Sciatic nerve (tissue), 2 donors: ENCODE measurements at regions not wholly inside any gene's neighbourhood (a gene's known extent, or its start where the extent isn't known, plus 50 kb on each side); places are given as distances from the start of the nearest gene placed in this dataset.
"Not testable (repeated sequence)": the region's sequence is repeated elsewhere in the genome, so short reads cannot be mapped to it uniquely, and the experiment has no call there.

Experiments used
- ATAC-seq: fragments of 200-7000 bp; cut with Tn5 transposase; one replicate; pipeline ENCODE4 v1.9.1; 2020; ENCODE audit warnings: mild to moderate bottlenecking, moderate library complexity
- DNase-seq: peaks from one replicate; pipeline ENCODE4 v3.0.0-alpha.2; 2020; ENCODE audit warnings: low spot score
- intact Hi-C: fragments of 100-400 bp; cut with DNase I; formaldehyde crosslinking; loops from one replicate; pipeline ENCODE4 v1.14.2; 2022
- donor health status: DM: no; HTN: no; CAD: no.
- donor health status: DM: no; HTN: no; CAD: no.

DNA sequence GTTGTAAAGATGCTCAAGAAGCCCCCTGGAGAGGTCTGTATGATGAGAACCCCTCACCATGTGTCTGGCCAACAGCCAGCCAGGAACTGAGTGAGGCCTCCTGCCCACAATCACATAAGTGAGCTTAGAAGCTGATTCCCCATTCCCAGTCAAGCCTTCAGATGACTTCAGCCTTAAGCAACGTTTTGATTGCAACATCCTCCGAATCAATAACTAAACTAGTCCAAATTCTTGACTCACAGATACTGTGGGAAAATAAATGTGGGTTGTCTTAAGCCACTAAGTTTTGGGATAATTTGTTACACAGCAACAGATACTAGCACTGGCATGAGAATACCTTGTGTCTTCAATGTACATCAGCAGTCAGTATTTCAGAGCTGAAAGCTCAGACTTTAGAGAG is 54.5 kb upstream of the HS3ST4 start:
- intact Hi-C loops, result no loop called here
- ATAC-seq (no peak), DNase-seq (no peak)

DNA sequence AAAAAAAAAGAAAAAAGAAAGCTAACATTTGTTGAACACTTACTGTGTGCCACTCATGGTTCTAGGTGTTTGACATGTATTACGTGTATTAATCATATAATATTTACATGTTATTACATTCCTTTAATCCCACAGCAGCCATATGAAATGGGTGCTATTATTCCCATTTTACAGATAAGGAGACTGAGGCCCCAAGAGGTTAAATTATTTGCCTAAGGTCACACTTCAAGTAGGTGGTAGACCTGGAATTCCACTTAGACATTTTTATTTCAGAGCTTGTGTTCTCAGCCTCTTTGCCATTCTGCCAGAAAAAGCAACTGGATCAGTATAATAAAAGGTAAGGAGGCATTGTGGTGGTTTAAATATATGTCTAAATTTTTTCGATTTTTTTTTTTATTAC is 55.1 kb upstream of the HS3ST4 start:
- ATAC-seq, result no peak
- DNase-seq, result no peak
- intact Hi-C loops, result no loop called here

DNA sequence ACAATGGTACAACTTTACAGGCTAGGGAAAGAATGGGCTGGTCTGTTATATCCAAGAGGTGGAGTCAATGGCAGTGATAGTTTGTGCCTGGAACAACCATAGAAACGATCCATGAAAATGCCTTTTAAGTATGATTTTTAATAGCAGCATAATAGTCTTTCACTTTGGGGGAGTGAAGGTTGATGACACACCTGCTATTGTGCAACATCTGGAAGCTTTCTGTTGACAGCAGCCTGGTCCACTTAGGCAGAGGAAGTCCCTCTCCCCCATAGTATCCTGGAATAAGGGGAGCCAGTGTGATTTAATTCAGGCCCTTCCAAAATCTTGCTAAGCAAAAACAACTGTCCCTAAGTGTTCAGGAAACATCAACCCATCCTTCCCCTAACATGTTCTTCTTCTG is 56.3 kb upstream of the HS3ST4 start:
- no peak for ATAC-seq
- no peak for DNase-seq
- intact Hi-C loops, result no loop called here

DNA sequence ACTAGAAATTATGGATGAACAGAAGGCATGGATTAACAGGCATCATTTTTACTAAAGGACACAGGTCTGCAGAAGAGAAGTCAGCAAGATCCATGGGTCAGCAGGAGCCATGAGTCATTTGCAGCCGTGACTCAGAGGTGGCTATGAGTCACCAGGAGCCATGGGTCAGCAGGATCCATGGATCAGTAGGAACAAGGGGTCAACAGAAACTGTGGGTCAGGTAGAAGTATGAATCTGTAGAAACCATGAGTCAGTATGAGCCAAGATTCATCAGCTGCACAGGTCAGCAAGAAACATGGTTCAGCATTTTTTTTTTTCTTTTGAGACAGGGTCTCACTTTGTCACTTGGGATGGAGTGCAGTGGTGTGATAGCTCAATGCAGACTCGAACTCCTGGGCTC is 58.2 kb upstream of the HS3ST4 start:
- intact Hi-C loops, result no loop called here
- ATAC-seq (no peak), DNase-seq (no peak)

- DNase-seq, result no peak
- ATAC-seq, result no peak
- intact Hi-C loops, result no loop called here
These were observed 63.0 kb upstream of the HS3ST4 start for GRCh38 chr16:25628766-25629165.

GRCh38 chr16:25627641-25628040 is 64.1 kb upstream of the HS3ST4 start:
- intact Hi-C loops, result no loop called here
- no peak for DNase-seq
- ATAC-seq, result no peak

- ATAC-seq, result no peak
- no peak for DNase-seq
- intact Hi-C loops, result no loop called here
These were observed 65.6 kb upstream of the HS3ST4 start for GRCh38 chr16:25626172-25626571.

GRCh38 chr16:25625620-25626019 is 66.1 kb upstream of the HS3ST4 start:
- intact Hi-C loops, result no loop called here
- DNase-seq (no peak), ATAC-seq (no peak)

DNA sequence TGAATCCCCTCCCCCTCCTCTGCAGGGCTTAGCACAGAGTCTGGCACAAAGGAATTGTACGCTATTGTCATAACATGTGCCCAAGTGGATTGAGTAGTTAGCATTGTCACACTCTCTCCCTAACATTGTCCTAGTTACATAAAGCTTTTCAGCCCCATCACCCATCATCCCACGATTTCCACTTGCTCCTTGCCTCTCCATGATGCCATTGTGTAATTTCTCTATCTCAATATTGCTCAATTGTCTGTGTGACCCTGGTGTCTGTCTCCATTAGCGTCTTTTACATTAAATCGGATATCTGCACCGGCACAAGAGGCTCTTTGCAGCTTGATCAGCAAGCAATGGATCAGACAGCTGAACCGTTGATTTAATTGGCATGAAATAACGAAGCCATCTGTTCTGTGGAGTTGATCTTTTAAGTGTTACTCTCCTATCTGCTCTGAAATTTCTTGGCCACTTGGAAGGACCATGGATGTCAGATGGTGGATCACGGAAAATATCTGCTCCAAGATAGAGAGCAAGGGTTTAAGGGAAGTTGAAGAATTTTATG is 77.0 kb upstream of the HS3ST4 start:
- ATAC-seq, result no peak
- no peak for DNase-seq
- intact Hi-C loops, result no loop called here

DNA sequence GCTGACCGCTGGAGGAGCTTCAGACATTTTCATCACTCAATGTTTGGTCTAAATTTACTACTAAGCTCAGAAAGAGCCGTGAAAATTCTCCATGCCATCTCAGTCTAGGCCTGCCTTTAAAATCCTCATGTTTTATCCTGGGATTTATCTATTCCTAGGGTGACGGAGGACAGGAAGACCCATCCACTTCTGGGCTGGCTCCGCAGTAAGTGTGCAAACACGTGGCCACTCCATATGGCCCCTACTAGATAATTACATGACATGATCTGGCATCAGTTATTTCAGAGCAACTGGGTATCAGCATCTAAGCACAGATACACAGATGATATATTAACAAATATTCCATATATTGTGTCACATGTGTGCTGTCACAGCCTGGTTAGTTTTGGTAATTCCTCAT is 77.8 kb upstream of the HS3ST4 start:
- DNase-seq (no peak), ATAC-seq (no peak)
- intact Hi-C loops, result no loop called here

GRCh38 chr16:25608002-25608401 is 83.8 kb upstream of the HS3ST4 start:
- ATAC-seq (no peak), DNase-seq (no peak)
- intact Hi-C loops, result no loop called here

DNA sequence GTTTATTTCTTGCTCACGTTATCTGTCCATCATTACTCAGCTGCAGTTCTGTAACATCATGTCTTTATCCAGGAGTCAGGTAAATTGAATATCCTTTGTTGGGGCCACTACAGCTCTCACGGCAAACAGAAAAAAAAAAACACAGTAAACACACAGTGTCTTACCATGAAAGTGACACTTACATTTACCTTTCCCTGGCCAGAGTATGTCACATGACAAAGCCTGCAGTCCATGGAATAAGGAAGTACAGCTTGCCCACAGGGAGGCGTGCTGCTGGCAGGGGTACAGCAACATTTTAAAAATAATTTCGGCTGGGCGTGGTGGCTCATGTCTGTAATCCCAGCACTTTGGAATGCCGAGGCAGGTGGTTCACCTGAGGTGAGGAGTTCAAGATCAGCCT is 85.7 kb upstream of the HS3ST4 start:
- ATAC-seq (no peak), DNase-seq (no peak)
- intact Hi-C loops, result no loop called here

GRCh38 chr16:25605381-25605780 is 86.4 kb upstream of the HS3ST4 start:
- no peak for ATAC-seq

GRCh38 chr16:25601306-25601705 is 90.5 kb upstream of the HS3ST4 start:
- ATAC-seq, intact Hi-C loops, DNase-seq: not testable (repeated sequence)

More at GRCh38 chr16:25605381-25605780, 86.4 kb upstream of the HS3ST4 start:
- DNase-seq, result no peak
- intact Hi-C loops, result no loop called here

GRCh38 chr16:25596194-25596593 is 95.6 kb upstream of the HS3ST4 start:
- no peak for ATAC-seq
- DNase-seq, result no peak
- intact Hi-C loops, result no loop called here

DNA sequence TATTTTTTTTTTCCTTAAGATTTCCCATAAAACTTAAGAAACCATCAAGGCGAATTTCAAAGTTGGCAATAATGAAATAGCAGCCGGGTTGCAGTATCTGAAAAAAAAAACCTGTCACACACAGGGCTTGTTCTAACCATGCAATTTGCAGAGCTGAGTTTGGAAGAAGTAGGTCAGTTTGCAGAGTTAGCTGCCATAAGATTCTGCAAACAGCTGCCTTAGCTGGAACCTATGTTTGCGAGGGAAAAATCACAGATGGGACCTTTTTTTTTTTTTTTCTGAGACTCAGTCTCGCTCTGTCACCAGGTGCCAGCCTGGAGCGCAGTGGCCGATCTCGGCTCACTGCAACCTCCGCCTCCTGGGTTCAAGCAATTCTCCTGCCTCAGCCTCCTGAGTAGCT is 98.5 kb upstream of the HS3ST4 start:
- no peak for DNase-seq
- no peak for ATAC-seq
- intact Hi-C loops, result no loop called here

- intact Hi-C loops, result no loop called here
- ATAC-seq, result no peak
- DNase-seq, result no peak
These were observed 104.0 kb upstream of the HS3ST4 start for GRCh38 chr16:25587783-25588182.

DNA sequence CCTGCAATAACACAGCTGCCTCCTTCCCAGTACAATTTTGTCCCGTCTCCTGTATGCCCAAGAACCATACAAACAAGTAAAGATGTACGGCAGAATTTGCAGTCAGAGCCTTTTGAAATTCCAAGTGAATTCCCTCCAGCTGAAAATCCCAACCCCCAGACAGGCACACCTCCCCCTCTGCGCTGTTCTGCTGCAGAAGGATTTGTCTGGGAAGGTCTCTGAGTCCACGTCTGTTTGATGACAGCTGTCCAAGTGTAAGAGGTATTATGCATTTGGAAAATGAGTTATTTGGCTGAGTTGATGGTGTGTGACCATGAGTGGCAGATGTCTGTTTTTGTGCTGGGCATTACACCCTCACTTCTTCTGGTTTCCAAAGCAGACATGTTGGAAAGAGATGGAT is 104.9 kb upstream of the HS3ST4 start:
- ATAC-seq, result no peak
- intact Hi-C loops, result no loop called here
- no peak for DNase-seq

DNA sequence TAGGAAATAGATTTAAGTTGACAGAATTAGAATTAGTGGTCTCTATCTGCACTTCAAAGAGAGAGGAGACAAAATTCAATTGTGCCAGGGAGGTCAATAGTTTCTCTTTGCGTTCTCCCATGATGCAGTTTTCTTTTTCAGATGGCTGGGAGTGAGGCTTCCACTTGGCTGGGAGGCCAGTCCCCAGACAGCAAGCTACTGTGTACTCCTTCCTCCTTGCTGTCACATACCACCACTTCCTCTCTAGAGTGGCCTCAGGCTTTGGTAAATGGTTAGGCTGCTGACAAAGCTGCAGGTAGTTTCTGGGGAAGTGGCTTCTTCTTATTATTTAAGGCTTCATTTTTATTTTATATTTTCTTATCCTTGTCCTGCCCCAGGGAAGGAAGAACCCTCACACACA is 106.2 kb upstream of the HS3ST4 start:
- ATAC-seq (no peak), DNase-seq (no peak)
- intact Hi-C loops, result no loop called here

DNA sequence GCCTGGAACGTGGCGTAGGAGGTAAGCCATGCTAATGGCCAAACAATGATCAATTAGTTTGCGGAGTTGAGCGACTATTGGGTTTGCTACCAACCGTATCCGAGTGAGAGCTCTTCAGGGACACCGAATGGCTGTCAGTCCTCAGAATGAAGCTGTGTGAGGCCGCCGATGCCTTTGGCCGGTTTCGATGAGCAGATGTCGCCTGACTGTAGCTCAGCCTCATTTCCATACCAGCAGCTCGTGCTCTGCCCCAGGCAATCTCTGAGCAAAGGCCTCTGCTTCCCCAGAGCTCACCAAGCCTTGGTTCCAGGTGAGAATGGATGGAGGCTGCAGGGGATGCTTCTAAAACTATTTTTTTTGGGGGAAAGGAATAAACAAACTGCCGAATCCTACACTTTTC is 111.7 kb upstream of the HS3ST4 start:
- DNase-seq (no peak), ATAC-seq (no peak)
- intact Hi-C loops, result no loop called here

GRCh38 chr16:25575363-25575762 is 116.4 kb upstream of the HS3ST4 start:
- no peak for DNase-seq
- ATAC-seq, result no peak
- intact Hi-C loops, result no loop called here

DNA sequence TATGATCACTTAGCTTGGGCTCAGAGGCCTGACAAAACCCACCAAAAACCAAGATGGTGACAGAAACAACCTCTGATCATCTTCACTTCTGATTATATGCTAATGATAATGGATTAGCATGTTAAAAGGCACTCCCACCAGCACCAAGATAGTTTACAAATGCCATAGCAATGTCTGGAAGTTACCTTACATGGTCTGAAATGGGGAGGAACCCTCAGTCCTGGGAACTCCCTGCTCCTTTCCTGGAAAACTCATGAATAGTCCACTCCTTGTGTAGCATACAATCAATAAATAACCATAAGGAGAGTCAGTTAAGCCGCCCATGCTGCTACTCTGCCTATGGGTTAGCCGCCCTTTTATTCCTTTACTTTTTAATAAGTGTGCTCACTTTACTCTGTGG is 120.0 kb upstream of the HS3ST4 start:
- no peak for ATAC-seq
- intact Hi-C loops, result no loop called here
- no peak for DNase-seq
